ENCODE measurements at regions not wholly inside any gene's neighbourhood (a gene's known extent, or its start where the extent isn't known, plus 50 kb on each side); places are given as distances from the start of the nearest gene placed in this dataset.

GRCh38 chr14:39739796-39740195, 307.6 kb upstream of the FBXO33 start:
- no peak overlapping the region for H3K4me3 ChIP-seq
- H3K4me1 ChIP-seq (replicated peaks): no peaks in the 10 kb centered on the region
- no peaks in the 10 kb centered on the region for H3K36me3 ChIP-seq
- no peaks in the 10 kb centered on the region for H3K27me3 ChIP-seq (replicated peaks)
- no peak overlapping the region for H3K27ac ChIP-seq
- no peaks in the 10 kb centered on the region for H3K9me3 ChIP-seq (replicated peaks)
- DNase-seq (ENCODE audit: low read depth in 1 of 2, low spot score in 2 of 2): no peak

DNA sequence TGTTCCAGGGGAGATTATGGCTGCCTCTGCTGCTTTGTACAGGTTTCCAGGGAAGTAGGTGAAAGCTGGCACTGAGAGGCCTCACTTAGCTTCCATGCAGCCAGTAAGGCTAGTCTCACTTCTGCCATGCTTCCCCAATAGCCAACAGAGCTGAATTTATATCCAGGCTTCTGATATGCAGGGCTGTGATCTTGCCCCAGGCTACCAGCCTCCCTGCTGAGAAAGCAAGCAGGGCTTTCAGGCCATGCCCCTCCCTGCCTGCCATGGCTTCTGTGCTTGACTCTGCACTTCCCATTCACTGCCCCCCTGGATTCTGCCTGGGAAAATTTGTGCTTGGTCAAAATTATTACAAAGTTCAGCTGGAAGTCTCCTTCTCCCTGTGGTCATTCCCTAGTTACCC, 302.1 kb upstream of the FBXO33 start:
- Histone ChIP-seq H3K4me3 (no peak overlapping the region), H3K27ac (no peak overlapping the region), H3K36me3 (no peaks in the 10 kb centered on the region), H3K9me3 (replicated peaks) (no peaks in the 10 kb centered on the region), H3K27me3 (replicated peaks) (no peaks in the 10 kb centered on the region), H3K4me1 (replicated peaks) (no peaks in the 10 kb centered on the region)
- DNase-seq (ENCODE audit: low read depth in 1 of 2, low spot score in 2 of 2): no peak

- Histone ChIP-seq H3K9me3 (replicated peaks) (no peaks in the 10 kb centered on the region), H3K27ac (no peak overlapping the region), H3K4me1 (replicated peaks) (no peaks in the 10 kb centered on the region), H3K4me3 (no peak overlapping the region), H3K27me3 (replicated peaks) (no peaks in the 10 kb centered on the region), H3K36me3 (no peaks in the 10 kb centered on the region)
- DNase-seq (ENCODE audit: low read depth in 1 of 2, low spot score in 2 of 2): no peak
Measured at GRCh38 chr14:39733741-39734140, 301.5 kb upstream of the FBXO33 start.

DNA sequence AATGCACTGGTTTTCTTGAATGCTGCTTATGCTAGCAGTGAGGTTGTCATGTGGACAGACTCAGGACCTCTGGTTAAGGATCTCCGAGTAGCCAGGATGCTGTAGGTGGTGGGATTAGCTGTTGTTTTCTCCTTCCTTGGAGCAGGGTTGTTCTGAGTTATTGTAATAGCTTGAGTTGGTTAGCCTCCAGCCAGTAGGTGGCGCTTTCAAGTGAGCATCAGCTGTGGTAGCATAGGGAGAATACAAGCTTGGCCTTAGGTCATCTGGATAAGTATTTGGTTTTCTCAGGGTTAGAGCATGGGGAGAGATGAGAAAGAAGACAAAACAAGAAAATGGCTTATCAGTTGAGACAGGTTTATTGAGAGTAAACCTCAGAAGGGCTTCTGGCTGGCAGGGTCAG, 299.7 kb upstream of the FBXO33 start:
- no peaks in the 10 kb centered on the region for H3K36me3 ChIP-seq
- no peaks in the 10 kb centered on the region for H3K4me1 ChIP-seq (replicated peaks)
- H3K9me3 ChIP-seq (replicated peaks): no peaks in the 10 kb centered on the region

GRCh38 chr14:39726563-39726962, 294.3 kb upstream of the FBXO33 start:
- no peaks in the 10 kb centered on the region for H3K9me3 ChIP-seq (replicated peaks)

More for the DNA sequence above, 299.7 kb upstream of the FBXO33 start:
- DNase-seq (ENCODE audit: low read depth in 1 of 2, low spot score in 2 of 2): no peak
- Histone ChIP-seq H3K27me3 (replicated peaks) (no peaks in the 10 kb centered on the region), H3K4me3 (no peak overlapping the region), H3K27ac (no peak overlapping the region)

DNA sequence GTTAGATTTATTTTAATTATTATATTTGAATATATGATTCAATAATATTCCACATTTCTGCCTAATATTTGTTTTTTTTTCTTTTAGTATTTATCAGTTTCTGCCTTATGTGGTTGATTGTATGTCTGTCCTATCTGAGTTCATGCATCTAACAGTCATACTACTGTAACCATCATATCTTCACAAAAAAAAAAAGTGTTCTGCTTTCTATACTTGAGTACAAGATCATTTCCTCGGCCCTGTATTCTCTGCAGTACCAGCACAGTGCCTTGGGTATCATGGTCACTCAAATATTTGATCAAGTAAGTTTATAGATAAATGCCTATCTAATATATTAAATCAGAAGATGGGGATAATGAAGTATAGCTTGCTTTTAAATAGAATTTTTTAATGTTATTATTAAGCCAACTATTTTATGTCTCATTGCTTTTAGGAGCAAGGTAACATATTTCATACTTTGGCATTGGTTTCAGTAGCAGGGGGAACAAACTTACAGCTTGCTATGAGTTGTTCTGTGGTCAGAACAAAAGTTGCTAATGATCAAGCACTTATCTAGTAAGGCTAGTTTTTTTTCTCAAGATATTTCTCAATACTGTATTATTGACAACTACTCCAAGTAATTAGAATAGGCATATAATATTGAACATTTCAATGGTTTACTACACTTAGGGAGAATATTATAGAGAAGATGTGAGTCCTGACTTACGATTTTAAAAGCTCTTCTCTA, 290.5 kb upstream of the FBXO33 start:
- H3K4me3 ChIP-seq: no peak overlapping the region
- no peak for DNase-seq (ENCODE audit: low read depth in 1 of 2, low spot score in 2 of 2)
- H3K27me3 ChIP-seq (replicated peaks): no peaks in the 10 kb centered on the region
- H3K27ac ChIP-seq: no peak overlapping the region
- no peaks in the 10 kb centered on the region for H3K9me3 ChIP-seq (replicated peaks)
- no peaks in the 10 kb centered on the region for H3K36me3 ChIP-seq
- no peaks in the 10 kb centered on the region for H3K4me1 ChIP-seq (replicated peaks)

More at GRCh38 chr14:39726563-39726962, 294.3 kb upstream of the FBXO33 start:
- no peaks in the 10 kb centered on the region for H3K27me3 ChIP-seq (replicated peaks)
- H3K4me1 ChIP-seq (replicated peaks): no peaks in the 10 kb centered on the region
- no peak for DNase-seq (ENCODE audit: low read depth in 1 of 2, low spot score in 2 of 2)
- no peak overlapping the region for H3K4me3 ChIP-seq
- no peak overlapping the region for H3K27ac ChIP-seq
- H3K36me3 ChIP-seq: no peaks in the 10 kb centered on the region

- Histone ChIP-seq H3K27ac (no peak overlapping the region), H3K4me1 (replicated peaks) (no peaks in the 10 kb centered on the region), H3K36me3 (no peaks in the 10 kb centered on the region), H3K4me3 (no peak overlapping the region), H3K9me3 (replicated peaks) (no peaks in the 10 kb centered on the region), H3K27me3 (replicated peaks) (no peaks in the 10 kb centered on the region)
- DNase-seq (ENCODE audit: low read depth in 1 of 2, low spot score in 2 of 2): no peak
Measured at GRCh38 chr14:39716987-39717570, 284.8 kb upstream of the FBXO33 start.

DNA sequence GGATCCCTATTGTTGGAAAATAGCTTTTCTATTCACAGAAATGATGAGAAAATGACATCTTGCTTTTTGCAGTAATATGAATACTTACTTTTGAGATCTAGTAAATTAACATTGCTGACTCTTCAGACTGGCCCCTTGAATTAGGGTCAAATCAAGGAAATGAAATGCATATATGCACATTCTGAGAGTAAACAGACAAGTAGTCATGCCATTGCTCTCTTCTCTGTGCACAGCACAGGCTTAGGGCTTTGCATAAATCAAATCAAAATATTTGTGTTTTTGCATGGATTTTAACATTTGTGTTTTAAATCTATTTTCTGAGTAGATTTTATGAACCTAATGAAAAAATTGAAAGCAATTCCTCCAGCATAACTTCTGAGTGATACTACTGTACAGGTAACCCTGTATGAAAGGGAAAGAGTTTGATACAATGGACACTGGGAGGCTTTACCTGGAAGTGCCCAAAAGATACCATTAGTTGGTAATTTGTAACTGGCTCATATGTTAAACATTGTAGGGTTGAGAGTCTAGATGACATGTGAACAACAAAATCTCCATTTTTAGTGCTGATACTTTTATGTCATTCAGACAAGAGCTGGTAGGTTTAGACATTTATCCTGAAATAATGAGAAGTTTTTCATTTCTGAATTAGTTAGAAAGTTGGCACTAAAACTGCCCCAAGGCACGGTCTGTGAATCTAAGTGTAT, 280.2 kb upstream of the FBXO33 start:
- DNase-seq (ENCODE audit: low read depth in 1 of 2, low spot score in 2 of 2): no peak
- H3K27ac ChIP-seq: no peak overlapping the region
- no peaks in the 10 kb centered on the region for H3K4me1 ChIP-seq (replicated peaks)
- no peaks in the 10 kb centered on the region for H3K36me3 ChIP-seq
- no peaks in the 10 kb centered on the region for H3K27me3 ChIP-seq (replicated peaks)
- no peak overlapping the region for H3K4me3 ChIP-seq
- H3K9me3 ChIP-seq (replicated peaks): no peaks in the 10 kb centered on the region

- Histone ChIP-seq H3K27me3 (replicated peaks) (no peaks in the 10 kb centered on the region), H3K4me3 (no peak overlapping the region), H3K9me3 (replicated peaks) (no peaks in the 10 kb centered on the region; the same call in 1 of the 2 replicates), H3K36me3 (no peaks in the 10 kb centered on the region), H3K4me1 (replicated peaks) (no peaks in the 10 kb centered on the region), H3K27ac (no peak overlapping the region)
- no peak for DNase-seq (ENCODE audit: low read depth in 1 of 2, low spot score in 2 of 2)
Measured at GRCh38 chr14:39704594-39704993, 272.4 kb upstream of the FBXO33 start.

- no peaks in the 10 kb centered on the region for H3K36me3 ChIP-seq
- no peak for DNase-seq (ENCODE audit: low read depth in 1 of 2, low spot score in 2 of 2)
- H3K27ac ChIP-seq: no peak overlapping the region
- H3K4me1 ChIP-seq (replicated peaks): no peaks in the 10 kb centered on the region
- H3K27me3 ChIP-seq (replicated peaks): no peaks in the 10 kb centered on the region
- no peaks in the 10 kb centered on the region for H3K9me3 ChIP-seq (replicated peaks)
- no peak overlapping the region for H3K4me3 ChIP-seq
Measured at GRCh38 chr14:39694341-39694740, 262.1 kb upstream of the FBXO33 start.

DNA sequence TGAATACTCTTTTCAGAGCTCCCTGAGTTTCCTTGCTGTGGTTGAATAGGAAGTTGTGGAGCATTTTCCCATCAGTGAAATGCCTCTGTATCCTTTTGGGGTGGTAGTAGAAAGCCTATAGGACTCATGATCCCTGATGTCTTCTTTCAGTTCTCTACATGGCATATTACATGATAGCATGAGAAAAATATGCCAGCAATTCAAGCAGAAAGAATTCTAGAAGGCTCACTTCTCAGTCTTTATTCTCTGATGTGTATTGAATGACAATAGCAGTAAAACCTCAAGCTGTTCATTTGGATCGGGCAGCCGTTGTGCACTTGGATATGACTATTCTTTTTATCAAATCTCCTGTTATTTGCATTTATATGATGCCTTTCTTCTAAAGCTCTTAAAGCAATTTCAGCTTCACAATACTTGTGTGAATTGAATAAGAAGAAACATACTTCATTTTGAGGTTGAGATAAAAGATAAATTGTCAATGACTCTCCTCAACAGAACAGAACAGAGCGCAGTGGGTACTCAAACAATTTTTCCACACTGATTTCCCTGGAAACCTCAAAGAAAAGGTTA, 251.5 kb upstream of the FBXO33 start:
- no peak overlapping the region for H3K27ac ChIP-seq
- H3K27me3 ChIP-seq (replicated peaks): no peaks in the 10 kb centered on the region
- DNase-seq (ENCODE audit: low read depth in 1 of 2, low spot score in 2 of 2): no peak
- H3K9me3 ChIP-seq (replicated peaks): no peaks in the 10 kb centered on the region
- H3K4me3 ChIP-seq: no peak overlapping the region
- no peaks in the 10 kb centered on the region for H3K36me3 ChIP-seq
- H3K4me1 ChIP-seq (replicated peaks): no peaks in the 10 kb centered on the region

- Histone ChIP-seq H3K36me3 (no peaks in the 10 kb centered on the region), H3K4me3 (no peak overlapping the region), H3K27me3 (replicated peaks) (no peaks in the 10 kb centered on the region), H3K27ac (no peak overlapping the region), H3K4me1 (replicated peaks) (no peaks in the 10 kb centered on the region), H3K9me3 (replicated peaks) (no peaks in the 10 kb centered on the region)
- no peak for DNase-seq (ENCODE audit: low read depth in 1 of 2, low spot score in 2 of 2)
Measured at GRCh38 chr14:39682582-39682981, 250.3 kb upstream of the FBXO33 start.

DNA sequence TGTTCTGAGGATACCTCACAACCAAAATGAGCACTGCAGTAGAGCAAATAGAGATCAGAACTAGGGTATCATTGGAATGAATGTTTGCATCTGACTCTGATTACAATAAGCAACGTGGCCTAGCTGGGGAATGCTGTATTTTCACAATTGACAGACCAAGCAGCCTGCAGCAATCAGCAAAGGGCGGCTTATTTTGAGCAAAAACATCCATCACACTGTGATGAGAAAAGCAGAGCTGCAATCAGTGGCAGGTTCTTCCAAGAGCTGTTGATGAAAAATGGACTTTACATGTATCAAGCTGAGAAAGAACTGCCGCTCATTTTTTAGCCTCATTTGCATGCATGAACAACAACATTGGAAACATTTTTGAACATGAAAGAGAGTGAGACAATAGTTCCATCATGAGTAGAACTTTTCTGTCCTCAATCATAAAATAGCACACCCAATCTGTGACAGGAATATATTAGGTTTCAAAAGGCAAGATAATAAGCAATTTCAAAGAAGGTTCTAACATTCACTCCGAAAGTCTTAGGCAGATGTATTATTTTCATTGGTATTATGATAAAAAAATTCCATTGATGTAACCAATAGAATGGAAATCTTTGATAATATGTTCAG, 249.7 kb upstream of the FBXO33 start:
- H3K4me1 ChIP-seq (replicated peaks): no peaks in the 10 kb centered on the region
- no peaks in the 10 kb centered on the region for H3K27me3 ChIP-seq (replicated peaks)
- no peaks in the 10 kb centered on the region for H3K9me3 ChIP-seq (replicated peaks)
- H3K27ac ChIP-seq: no peak overlapping the region
- H3K36me3 ChIP-seq: no peaks in the 10 kb centered on the region
- no peak overlapping the region for H3K4me3 ChIP-seq
- no peak for DNase-seq (ENCODE audit: low read depth in 1 of 2, low spot score in 2 of 2)

- Histone ChIP-seq H3K9me3 (replicated peaks) (no peaks in the 10 kb centered on the region), H3K36me3 (no peaks in the 10 kb centered on the region), H3K4me1 (replicated peaks) (no peaks in the 10 kb centered on the region), H3K4me3 (no peak overlapping the region), H3K27ac (no peak overlapping the region), H3K27me3 (replicated peaks) (no peaks in the 10 kb centered on the region)
- DNase-seq (ENCODE audit: low read depth in 1 of 2, low spot score in 2 of 2): no peak
Measured at GRCh38 chr14:39680777-39681176, 248.5 kb upstream of the FBXO33 start.
